ENCODE measurements at regions not wholly inside any gene's neighbourhood (a gene's known extent, or its start where the extent isn't known, plus 50 kb on each side); places are given as distances from the start of the nearest gene placed in this dataset.

DNA sequence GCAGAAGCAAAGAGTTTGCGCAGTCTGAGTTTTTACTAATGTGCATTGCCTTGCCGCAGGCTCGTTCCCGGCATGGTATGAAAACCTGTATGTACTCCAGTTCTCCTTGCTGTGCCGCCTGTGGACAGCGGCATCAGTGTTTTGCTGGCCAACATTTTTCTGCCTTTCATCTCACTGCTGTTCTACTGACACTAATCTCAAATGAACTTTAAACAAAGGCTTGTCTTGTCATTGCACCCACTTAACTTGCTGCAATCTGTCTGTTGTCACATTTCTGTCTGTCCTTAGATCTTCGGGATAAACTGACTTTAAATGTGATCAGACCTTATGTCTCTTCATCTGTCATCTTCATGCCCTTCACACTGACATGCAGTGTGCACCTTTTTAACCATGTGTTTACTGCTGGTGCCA, 71.7 kb upstream of the ZNRF2 start:
- Histone ChIP-seq H2AFZ (ENCODE audit: low read length) (no peak overlapping the region), H4K20me1 (ENCODE audit: insufficient read depth, low read length) (no peaks in the 10 kb centered on the region), H3K4me1 (ENCODE audit: insufficient read depth, low read length, poor library complexity, severe bottlenecking) (peaks cover 10% of the 10 kb centered on the region), H3K27ac (ENCODE audit: low read depth, low read length, poor library complexity, severe bottlenecking) (no peak overlapping the region), H3K9me3 (ENCODE audit: low read length) (no peaks in the 10 kb centered on the region), H3K36me3 (ENCODE audit: insufficient read depth, low read length) (no peaks in the 10 kb centered on the region), H3K79me2 (ENCODE audit: insufficient read depth, low read depth, low read length) (no peaks in the 10 kb centered on the region), H3K4me2 (ENCODE audit: low read length) (0 out of 2 replicates have a peak overlapping the region, but pooled peaks have one; percentile 0), H3K4me3 (ENCODE audit: low read depth, low read length, poor library complexity, severe bottlenecking) (no peak overlapping the region), H3K9me2 (ENCODE audit: insufficient read depth, low read length) (no peaks in the 10 kb centered on the region)
- TF ChIP-seq, protein P1, sequence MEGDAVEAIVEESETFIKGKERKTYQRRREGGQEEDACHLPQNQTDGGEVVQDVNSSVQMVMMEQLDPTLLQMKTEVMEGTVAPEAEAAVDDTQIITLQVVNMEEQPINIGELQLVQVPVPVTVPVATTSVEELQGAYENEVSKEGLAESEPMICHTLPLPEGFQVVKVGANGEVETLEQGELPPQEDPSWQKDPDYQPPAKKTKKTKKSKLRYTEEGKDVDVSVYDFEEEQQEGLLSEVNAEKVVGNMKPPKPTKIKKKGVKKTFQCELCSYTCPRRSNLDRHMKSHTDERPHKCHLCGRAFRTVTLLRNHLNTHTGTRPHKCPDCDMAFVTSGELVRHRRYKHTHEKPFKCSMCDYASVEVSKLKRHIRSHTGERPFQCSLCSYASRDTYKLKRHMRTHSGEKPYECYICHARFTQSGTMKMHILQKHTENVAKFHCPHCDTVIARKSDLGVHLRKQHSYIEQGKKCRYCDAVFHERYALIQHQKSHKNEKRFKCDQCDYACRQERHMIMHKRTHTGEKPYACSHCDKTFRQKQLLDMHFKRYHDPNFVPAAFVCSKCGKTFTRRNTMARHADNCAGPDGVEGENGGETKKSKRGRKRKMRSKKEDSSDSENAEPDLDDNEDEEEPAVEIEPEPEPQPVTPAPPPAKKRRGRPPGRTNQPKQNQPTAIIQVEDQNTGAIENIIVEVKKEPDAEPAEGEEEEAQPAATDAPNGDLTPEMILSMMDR (conservative IDR thresholded peaks at IDR 0.05; ENCODE audit: low read length) = no peak
- no peak for TF ChIP-seq EZH2phosphoT487 (IDR thresholded peaks at IDR 0.05; ENCODE audit: borderline replicate concordance, low read depth, low read length)
- no peak for DNase-seq (ENCODE audit: low spot score)
- intact Hi-C loops (cut with micrococcal nuclease; ENCODE audit: unreplicated experiment) = no loop called here
- POLR2A ChIA-PET = no interaction called here
- BruUV-seq (replicated peaks) = no TSS peak
- CTCF ChIA-PET (ENCODE audit: unreplicated experiment) = no interaction called here

- CTCF ChIA-PET (ENCODE audit: unreplicated experiment) = no interaction called here
- TF ChIP-seq EZH2phosphoT487 (IDR thresholded peaks at IDR 0.05; ENCODE audit: borderline replicate concordance, low read depth, low read length) = no peak
- TF ChIP-seq, protein P1 (conservative IDR thresholded peaks at IDR 0.05; ENCODE audit: low read length) = no peak
- Histone ChIP-seq H2AFZ (ENCODE audit: low read length) (0 out of 2 replicates have a peak overlapping the region, but pooled peaks have one; percentile 41), H3K4me2 (ENCODE audit: low read length) (no peak overlapping the region), H4K20me1 (ENCODE audit: insufficient read depth, low read length) (no peaks in the 10 kb centered on the region), H3K36me3 (ENCODE audit: insufficient read depth, low read length) (no peaks in the 10 kb centered on the region), H3K79me2 (ENCODE audit: insufficient read depth, low read depth, low read length) (no peaks in the 10 kb centered on the region), H3K9me3 (ENCODE audit: low read length) (no peaks in the 10 kb centered on the region), H3K4me1 (ENCODE audit: insufficient read depth, low read length, poor library complexity, severe bottlenecking) (peaks cover 10% of the 10 kb centered on the region), H3K4me3 (ENCODE audit: low read depth, low read length, poor library complexity, severe bottlenecking) (no peak overlapping the region), H3K9me2 (ENCODE audit: insufficient read depth, low read length) (no peaks in the 10 kb centered on the region), H3K27ac (ENCODE audit: low read depth, low read length, poor library complexity, severe bottlenecking) (no peak overlapping the region)
- no peak for DNase-seq (ENCODE audit: low spot score)
- BruUV-seq (replicated peaks) = no TSS peak
- intact Hi-C loops (cut with micrococcal nuclease; ENCODE audit: unreplicated experiment) = no loop called here
- POLR2A ChIA-PET = interaction anchor here (0.5 to 1.0 kb wide), 2 partner anchors 15 to 61 kb away, joined by 3 read pairs; no protein-coding TSS in a partner anchor
Observed at GRCh38 chr7:30213637-30214036, 70.8 kb upstream of the ZNRF2 start.

DNA sequence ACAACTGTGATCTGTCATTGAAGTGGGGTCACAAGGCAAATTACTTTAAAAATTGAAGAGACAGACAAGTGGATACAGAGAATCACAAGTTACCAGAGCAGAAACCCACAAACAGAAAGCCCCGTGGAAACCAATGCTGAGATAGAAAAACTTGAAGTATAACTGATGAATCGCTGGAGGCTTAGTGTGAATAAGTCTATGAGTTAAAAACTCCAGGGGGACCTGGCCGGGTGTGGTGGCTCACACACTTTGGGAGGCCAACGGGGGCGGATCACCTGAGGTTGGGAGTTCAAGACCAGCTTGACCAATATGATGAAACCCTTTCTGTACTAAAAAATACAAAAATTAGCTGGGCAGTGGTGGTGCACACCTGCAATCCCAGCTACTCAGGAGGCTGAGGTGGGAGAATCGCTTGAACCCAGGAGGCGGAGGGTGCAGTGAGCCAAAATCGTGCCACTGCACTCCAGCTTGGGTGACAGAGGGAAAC, 69.7 kb upstream of the ZNRF2 start:
- TF ChIP-seq EZH2phosphoT487 (IDR thresholded peaks at IDR 0.05; ENCODE audit: borderline replicate concordance, low read depth, low read length) = no peak
- TF ChIP-seq, protein P1 (conservative IDR thresholded peaks at IDR 0.05; ENCODE audit: low read length) = no peak
- Histone ChIP-seq H3K4me1 (ENCODE audit: insufficient read depth, low read length, poor library complexity, severe bottlenecking) (peaks cover 10% of the 10 kb centered on the region), H2AFZ (ENCODE audit: low read length) (no peak overlapping the region), H3K36me3 (ENCODE audit: insufficient read depth, low read length) (no peaks in the 10 kb centered on the region; the same call in 1 of the 2 replicates), H4K20me1 (ENCODE audit: insufficient read depth, low read length) (no peaks in the 10 kb centered on the region), H3K9me2 (ENCODE audit: insufficient read depth, low read length) (no peaks in the 10 kb centered on the region), H3K27ac (ENCODE audit: low read depth, low read length, poor library complexity, severe bottlenecking) (no peak overlapping the region), H3K4me2 (ENCODE audit: low read length) (no peak overlapping the region), H3K79me2 (ENCODE audit: insufficient read depth, low read depth, low read length) (no peaks in the 10 kb centered on the region), H3K9me3 (ENCODE audit: low read length) (peaks cover 7% of the 10 kb centered on the region; the same call in 1 of the 2 replicates), H3K4me3 (ENCODE audit: low read depth, low read length, poor library complexity, severe bottlenecking) (no peak overlapping the region)
- intact Hi-C loops (cut with micrococcal nuclease; ENCODE audit: unreplicated experiment) = no loop called here
- BruUV-seq (replicated peaks) = no TSS peak
- ChIA-PET POLR2A (interaction anchor here (1.2 to 1.4 kb wide), 2 partner anchors 11 to 12 kb away, joined by 4 to 5 read pairs; no protein-coding TSS in a partner anchor), CTCF (ENCODE audit: unreplicated experiment) (no interaction called here)
- no peak for DNase-seq (ENCODE audit: low spot score)

Measured in OCI-LY7 (cell line).